ENCODE measurements at regions not wholly inside any gene's neighbourhood (a gene's known extent, or its start where the extent isn't known, plus 50 kb on each side); places are given as distances from the start of the nearest gene placed in this dataset.

GRCh38 chr1:184190616-184191015 lies 139.1 kb downstream of the TSEN15 start:
- TF ChIP-seq CTCF (conservative IDR thresholded peaks at IDR 0.05 in 1 of 2, IDR thresholded peaks at IDR 0.05 in 1 of 2; ENCODE audit: low read depth in 1 of 2, low read length in 2 of 2) (no peak), EZH2 (IDR thresholded peaks at IDR 0.05; ENCODE audit: low read length, missing control alignments) (no peak)

All from fibroblast of lung (primary cell).